Occipital lobe (tissue), 1 donor: ENCODE measurements at regions not wholly inside any gene's neighbourhood (a gene's known extent, or its start where the extent isn't known, plus 50 kb on each side); places are given as distances from the start of the nearest gene placed in this dataset.
"Not testable (repeated sequence)": the region's sequence is repeated elsewhere in the genome, so short reads cannot be mapped to it uniquely, and the experiment has no call there.

Experiments
- DNase-seq: peaks from one replicate; lab custom pipeline; 2025; lab: John Stamatoyannopoulos, UW

- DNase-seq: no peak
Observed at GRCh38 chr6:103191391-103192093, 1668.2 kb downstream of the HACE1 start.

DNA sequence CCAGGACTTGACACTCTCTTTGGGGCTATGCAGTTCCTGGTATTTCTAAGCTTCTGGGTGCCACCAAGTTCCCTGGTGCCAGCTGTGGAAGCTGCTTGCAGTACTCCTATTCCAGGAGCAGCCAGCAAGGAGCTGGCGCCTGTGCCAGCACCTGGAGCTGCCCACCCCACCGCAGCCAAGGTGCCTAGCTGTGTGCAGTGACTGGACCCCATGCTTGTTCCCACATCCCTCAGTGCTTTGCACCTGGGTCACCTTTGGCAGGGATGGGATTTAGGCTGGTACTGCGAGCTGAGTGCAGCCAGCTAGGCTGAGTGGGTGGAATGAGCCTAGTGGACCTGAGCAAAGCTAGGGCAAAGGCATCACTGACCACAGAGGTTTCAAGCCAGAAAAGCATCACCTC lies 1674.9 kb downstream of the HACE1 start:
- DNase-seq: no peak

DNA sequence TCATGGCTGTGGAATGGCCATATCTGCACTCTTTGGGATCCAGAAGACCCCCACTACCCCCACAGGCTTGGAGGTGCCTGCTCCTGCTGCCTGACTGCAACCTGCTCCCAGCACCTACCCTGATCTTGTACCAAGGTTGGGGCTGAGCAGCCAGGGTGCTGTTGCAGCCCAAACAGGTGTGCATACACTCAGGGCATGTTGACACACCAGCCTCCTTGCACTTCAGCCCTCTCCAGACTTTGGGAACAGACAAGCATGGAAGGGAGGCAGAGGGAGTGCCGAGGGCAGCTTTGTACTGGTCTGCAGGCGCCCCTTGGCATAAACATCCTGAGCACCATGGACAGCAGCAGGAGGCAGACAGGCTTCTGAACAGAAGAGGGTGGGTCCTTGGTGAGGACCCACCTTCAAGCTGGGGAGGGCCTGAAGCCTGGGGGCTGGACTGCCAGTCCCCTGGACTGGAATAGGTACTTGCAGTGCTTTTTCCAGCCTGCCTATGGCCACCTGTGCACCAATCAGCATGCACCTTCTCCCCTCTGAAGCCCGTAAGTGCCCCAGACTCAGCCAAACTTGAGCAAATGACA lies 1675.8 kb downstream of the HACE1 start:
- DNase-seq: no peak

DNA sequence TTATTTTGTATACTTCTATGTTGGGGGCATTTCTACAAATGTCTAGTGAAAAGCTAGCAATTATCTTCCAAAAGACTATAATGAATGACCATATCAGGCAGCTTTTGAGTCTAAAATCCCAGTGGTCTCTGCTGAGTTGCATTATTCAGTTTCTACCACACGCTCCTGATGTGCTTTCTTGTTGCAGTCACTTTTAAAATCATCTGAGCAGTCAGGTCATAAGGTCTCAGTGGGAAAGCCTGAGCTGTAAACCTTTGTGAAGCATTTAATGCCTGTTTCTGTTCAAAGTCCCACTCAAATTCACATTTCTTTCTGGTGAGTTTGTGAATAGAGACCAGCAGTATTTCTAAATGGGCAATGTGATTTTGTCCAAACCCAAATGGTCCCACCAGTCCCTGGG lies 1681.5 kb downstream of the HACE1 start:
- DNase-seq: no peak

DNA sequence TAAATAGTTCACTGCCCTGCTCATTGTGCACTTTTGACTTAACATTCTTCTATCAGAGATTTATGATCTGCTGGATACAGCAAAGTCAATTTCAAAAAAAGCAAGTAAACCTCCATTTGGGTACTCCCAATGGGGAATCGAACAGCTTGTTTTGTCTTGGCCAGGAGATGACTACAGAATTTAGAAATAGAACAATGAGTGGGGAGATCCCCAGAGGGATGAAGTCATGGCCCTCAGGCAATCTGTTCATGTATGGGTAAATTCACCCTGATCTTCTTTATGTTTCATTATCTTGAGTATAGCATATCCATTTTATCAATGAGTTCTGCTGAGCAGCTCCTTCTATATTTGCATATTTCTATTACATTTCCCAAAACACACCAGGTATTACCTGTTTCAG lies 1681.9 kb downstream of the HACE1 start:
- DNase-seq: no peak

- no peak for DNase-seq
Observed at GRCh38 chr6:103175056-103175455, 1684.7 kb downstream of the HACE1 start.

DNA sequence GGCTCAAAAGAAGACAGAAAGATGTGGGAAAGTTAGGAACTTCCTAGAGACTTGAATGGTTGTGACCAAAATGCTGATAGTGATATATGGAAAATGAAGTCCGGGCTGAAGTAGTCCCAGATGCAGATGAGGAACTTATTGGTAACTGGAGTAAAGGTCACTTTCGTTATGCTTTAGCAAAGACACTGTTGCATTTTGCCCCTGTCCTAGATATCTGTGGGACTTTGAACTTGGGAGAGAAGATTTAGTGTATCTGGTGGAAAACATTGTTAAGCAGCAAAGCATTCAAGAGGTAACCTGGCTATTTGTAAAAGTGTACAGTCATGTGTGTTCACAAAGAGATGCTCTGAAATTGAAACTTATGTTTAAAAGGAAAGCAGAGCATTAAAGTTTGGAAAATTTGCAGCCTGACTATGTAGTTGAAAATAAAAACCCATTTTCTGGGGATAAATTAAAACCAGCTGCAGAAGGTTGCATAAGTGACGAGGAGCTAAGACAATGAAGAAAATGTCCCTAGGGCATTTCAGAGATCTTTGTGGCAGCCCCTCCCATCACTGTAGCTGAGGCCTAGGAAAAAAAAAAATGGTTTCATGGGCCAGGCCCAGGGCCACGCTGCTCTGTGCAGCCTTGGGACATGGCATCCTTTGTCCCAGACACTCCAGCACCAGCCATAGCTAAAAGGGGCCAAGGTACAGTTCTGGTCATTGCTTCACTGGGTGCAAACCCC lies 1692.2 kb downstream of the HACE1 start:
- no peak for DNase-seq

- DNase-seq: no peak
Observed at GRCh38 chr6:103154779-103155572, 1704.7 kb downstream of the HACE1 start.

GRCh38 chr6:103153016-103153415 lies 1706.7 kb downstream of the HACE1 start:
- no peak for DNase-seq

DNA sequence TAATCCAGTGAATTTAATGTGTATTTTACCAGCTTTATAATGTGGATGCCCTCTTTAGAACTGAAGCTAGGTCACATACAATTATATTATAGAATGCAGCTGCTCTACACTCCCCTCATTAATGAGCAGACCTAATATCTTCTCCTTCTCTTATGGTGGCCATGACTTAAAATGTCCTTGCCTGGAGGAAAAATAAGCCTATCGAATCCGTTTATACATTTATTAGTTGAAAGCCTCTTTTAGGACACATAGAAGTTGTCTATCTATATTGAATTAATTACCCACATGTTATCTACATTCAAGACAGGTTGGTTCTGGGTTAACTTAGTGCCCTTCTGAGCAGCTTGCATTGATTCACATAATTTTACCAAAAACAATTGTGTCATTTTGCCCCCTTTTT lies 1716.8 kb downstream of the HACE1 start:
- no peak for DNase-seq

DNA sequence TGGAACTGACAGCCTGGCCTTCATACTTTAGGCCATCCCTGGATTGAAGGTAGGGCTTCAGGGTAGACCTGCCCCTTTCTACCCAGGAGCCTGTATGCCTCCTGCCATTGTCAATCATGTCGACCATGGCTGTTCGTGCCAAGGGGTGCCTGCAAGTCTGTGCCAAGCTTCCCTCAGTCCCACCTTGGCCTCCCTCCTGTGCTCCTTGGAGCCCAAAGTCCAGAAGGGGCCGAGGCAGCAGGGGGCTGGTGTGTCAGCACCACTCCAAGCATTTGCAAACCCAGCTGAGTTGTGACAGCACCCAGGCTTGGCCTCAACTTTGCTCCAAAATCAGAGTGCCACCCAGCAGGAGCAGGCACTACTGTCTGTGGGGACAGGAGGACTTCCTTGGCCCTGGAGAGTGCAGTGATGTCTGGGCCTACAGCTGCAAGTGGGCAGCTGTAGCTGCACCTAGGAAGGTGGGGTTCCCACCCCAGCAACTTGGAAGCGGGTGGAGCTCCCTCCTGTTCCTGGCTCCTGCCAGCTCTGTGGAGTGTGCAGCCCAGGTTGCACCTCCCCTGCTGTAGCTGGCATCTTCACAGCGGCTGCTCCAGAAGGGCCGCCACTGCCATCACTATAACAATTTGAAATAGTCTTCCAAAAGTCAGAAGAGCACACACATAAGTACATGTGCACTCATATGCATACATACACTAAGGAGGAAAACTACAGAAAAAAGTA lies 1719.3 kb downstream of the HACE1 start:
- no peak for DNase-seq

DNA sequence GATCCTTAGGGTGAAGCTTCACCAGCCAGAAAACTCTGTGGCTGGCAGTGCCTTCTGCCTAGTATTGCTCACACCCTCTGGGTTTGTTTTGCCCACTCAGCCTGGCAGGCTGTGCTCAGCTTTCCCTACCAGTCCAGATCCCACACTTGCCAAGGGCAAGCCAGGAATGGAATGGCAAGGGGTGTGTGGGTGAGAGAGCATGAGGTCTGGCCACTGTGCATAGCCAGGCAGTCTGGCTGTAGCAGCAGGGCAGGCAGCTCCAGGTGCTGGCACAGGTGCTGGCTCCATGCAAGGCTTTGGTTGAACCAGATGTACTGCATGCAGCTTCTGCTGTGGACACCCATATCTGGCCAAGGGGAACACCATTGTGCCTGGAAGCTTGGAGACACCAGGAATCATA lies 1720.3 kb downstream of the HACE1 start:
- no peak for DNase-seq

DNA sequence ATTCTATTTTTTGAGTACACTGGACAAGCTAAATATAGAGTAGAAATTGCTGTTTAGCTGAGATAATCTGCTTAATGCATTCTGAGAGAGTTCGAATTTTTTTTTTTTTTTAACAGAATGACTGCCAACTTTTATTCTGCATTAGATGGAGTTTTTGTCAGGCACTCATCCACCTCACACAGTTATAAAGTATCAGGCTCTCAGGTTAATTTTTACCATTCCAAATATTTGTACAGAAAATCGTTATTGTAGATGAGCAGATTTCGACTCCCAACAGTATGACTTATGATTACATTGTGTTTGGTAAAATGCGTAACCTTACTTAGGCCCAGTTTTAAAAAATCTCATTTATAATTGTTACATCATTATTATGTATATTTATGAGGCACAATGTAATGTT lies 1731.0 kb downstream of the GRIK2 start:
- DNase-seq: no peak

DNA sequence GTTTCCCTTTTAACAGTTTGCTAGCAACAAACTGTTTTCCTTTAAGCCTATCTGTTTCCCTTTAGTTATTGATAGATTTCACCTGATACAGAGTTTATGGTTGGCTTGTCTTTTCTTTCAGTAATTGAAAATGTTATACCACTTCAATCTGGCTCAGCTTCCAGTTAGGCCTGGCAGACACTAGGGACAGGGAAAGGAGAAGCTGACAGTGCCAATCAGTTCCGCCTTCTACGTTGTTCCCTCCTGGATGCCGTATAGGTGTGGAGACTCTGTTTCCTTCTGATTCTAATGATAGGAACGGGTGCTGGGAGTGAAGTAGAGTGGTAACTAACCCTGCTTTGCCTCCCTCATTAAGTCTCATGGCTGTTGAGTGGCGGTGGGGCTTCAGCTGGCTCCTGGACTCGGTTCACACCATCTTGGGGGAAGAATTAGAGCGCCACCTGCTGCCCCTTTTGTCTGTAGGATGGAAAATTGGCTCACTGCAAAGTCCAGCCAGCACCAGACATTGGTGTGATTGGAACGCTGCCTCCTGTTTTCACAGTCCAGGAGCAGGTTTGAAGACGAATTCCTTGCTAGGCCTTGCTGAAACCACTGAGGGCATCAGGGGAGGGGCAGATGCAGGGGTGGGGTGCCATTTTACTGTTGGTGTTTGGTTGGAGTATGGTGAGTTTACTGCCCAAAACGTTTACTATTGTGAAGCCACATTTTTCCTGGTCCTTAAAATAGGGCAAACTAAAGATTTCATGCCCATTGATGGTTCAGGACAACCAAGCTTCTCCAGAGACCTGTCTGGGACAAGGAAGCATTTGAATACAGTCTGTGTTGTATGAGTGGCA lies 1729.5 kb downstream of the GRIK2 start:
- DNase-seq: no peak

DNA sequence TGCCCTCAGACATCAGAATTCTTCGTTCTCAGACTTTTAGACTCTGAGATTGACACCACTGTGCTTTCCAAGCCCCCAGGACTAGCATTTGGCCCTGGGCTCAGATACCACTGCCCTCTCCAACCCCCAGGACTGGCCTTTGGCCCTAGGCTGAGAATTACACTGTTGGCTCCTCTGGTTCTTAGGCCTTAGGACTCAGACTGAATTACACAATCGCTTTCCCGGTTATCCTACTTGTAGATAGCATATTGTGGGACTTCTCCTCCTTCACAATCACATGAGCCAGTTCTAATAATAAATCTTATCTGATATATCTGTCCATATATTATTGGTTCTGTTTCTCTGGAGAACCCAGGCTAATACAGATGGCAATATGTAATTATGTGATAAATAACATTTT lies 1725.5 kb downstream of the GRIK2 start:
- DNase-seq: no peak

GRCh38 chr6:103114582-103114981 lies 1721.1 kb downstream of the GRIK2 start:
- no peak for DNase-seq

DNA sequence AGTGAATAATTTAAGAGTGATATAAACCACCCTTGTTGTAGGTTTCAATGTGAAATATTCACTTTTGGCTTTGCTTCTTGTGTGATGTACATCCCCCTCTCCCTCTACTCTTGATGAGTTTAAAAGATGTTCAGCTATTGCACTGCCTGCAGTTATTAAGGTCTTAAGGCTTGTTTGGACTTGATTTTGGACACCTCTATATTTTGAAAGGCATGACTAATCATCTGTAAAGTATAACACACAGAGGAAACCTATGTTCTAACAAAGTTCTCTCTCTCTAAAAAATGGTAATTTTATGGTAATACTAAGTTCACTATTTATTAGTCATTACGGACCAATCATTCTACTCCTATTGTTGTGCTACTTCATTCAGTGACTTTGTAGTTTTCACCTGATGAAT lies 1719.9 kb downstream of the GRIK2 start:
- DNase-seq: no peak

- no peak for DNase-seq
Observed at GRCh38 chr6:103107985-103108384, 1714.5 kb downstream of the GRIK2 start.

DNA sequence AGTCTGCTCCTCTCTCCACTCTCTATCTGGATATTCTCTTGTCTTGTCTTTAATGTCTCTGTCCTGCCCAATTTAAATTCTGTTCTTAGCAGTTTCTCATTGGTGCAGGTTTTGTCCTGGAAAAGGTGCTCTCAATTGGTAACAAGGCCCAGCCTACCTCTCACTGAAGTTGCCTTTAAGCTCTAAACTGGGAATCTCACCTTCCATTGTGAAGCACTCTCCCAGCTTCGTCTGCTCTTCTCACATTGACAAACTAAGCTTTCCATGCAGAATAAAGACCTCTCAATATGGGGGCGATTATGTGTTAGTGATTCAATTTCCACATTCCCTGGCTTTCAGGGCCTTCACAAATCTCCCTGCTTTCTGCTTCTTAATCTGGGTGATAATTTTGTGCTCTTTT lies 1712.2 kb downstream of the GRIK2 start:
- DNase-seq: no peak

- DNase-seq: no peak
Observed at GRCh38 chr6:103101267-103101666, 1707.8 kb downstream of the GRIK2 start.

GRCh38 chr6:103092414-103092813 lies 1698.9 kb downstream of the GRIK2 start:
- not testable (repeated sequence) for DNase-seq
